Occipital lobe (tissue), 1 donor: ENCODE measurements at regions not wholly inside any gene's neighbourhood (a gene's known extent, or its start where the extent isn't known, plus 50 kb on each side); places are given as distances from the start of the nearest gene placed in this dataset.

Experiments
- DNase-seq: peaks from one replicate; lab custom pipeline; 2025; lab: John Stamatoyannopoulos, UW

DNA sequence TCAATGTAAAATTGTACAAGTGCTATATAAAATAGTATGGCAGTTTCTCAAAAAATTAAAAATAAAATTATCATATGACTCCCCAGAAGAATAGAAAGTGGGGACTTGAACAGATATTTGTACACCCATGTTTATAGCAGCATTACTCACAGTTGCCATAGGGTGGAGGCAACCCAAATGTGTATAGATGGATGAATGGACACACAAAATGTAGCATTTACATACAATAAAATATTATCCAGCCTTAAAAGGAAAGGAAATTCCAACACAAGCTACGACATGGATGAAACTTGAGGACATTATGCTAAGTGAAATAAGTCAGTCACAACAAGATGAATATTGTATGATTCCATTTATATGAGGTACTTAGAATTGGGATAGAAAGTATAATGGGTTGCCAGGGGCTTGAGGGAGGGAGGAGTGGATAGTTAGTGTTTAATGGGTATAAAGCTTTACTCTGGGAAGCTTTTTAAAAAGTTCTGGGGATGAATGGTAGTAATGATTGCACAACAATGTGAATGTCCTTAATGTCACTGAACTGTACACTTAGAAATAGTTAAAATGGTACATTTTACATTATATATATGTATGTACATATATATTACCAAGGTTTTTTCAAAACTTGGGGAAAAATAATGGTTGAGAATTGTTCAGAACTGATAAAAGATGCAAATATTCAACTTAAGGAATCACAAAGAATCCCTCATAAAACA is 53.0 kb upstream of the ADORA3 start:
- DNase-seq, result no peak

DNA sequence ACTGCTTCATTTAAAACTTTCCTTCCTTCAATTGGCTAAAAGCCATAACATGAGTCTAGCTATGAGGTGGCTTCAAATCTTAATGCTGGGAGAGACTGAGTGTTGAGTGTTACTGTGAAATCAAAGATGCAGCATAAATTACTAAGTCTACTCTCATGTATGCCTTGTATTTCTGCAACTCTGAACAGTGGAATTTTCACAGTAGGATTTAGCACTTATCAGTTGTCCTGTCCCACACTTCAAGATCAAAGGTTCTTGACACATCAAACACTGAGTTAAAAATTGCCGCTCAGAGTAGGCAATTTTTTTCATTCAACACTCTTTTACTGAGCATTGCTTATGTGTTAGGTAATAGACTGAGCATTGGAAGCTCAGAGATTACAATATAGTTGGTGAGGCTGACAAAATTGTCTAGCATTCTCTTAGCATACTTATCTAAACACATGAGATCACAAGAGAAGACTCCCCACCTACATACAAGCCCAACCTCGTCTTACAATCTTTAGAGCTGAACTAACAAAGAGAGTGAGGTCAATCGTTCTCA is 56.4 kb upstream of the ADORA3 start:
- DNase-seq, result no peak

DNA sequence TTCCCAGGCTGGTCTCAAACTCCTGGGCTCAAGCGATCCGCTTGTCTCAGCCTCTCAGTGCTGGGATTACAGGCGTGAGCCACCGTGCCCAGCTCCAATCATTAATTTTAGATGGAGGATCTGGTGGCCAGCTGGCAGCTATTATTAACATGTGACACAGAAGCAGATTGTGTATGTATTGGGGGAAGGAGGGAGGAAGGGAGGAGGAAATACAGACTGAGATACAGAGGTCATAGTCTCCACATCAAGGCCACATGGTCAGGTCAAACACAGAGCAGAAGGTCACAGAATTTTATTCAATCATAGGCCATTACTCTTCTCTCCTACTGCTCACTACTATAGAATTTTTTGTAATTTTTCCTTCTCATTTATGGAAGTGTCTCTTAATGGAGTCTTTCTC is 57.9 kb upstream of the ADORA3 start:
- DNase-seq, result no peak

DNA sequence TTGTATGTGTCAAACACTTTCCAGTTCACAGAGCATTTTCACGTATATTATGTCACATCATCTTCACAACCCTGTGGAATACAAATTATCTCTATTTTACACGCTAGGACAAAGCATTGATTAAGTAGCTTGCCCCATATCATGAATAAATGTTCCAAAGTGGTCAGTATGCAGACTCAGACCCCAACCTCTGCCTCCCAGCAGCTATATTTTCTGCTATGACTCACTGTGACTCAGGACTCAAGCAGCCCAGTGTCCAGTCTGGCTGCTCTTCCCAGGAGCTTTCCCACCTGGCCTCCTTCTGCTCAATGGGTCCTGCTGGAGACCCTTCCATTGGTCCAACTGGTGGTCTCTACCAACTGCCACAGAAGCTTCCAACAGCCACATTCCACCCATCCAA is 56.0 kb upstream of the RAP1A start:
- DNase-seq, result no peak

DNA sequence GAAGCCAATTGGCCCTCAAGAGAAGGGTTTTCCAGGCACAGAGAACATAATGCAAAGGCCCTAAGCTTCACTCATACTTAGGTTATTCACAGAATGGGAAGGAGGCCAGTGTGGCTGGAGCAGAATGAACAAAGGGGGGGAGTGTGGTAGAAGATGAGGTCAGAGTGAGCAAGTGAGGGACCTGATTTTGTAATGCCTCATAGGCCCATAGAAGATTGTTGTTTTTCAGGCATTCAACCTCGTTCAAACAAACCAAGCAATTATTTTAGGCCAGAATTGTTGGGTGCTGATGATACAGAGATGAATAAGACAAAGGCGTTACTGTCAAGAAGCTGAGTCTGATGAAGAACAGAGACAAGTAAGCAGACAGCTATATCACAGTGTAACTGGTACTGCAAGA is 54.5 kb upstream of the RAP1A start:
- peak; percentile 31 for DNase-seq

DNA sequence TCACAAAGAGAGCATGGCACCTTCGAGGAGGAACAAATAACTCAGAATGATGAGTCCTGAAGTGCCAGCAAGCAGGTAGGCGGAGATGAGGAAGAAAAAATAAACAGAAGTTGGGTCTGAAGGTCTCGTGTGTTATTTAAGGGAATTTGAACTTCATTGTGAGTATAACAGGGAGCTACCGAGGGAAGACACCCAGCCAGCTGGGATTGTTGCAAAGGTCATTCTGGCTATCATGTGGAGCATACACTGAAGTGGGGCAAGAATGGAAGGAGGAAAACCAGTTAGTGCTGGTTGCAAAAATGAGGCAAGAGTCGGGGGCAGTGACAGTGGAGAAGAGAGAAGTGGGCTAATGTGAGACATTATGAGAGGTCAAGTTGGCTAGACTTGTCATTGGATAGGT is 53.6 kb upstream of the RAP1A start:
- no peak for DNase-seq

DNA sequence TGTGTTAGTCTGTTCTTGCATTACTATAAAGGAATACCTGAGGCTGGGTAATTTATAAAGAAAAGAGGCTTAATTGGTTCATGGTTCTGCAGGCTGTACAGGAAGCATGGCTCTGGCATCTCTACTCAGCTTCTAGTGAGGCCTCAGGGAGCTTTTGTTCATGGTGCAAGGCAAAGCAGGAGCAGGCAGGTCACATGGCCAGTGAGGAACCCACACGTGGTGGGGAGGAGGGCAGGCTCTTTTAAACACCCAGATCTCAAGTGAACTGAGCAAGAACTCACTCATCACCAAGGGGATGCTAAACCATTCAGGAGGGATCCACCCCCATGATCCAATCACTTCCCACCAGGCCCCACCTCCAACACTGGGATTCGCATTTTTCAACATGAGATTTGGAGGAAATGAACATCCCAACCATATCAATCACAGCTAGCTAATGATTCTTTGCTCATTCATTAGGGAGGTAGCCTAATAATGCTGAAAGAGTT is 51.4 kb upstream of the RAP1A start:
- no peak for DNase-seq
